ENCODE measurements at regions not wholly inside any gene's neighbourhood (a gene's known extent, or its start where the extent isn't known, plus 50 kb on each side); places are given as distances from the start of the nearest gene placed in this dataset.

DNA sequence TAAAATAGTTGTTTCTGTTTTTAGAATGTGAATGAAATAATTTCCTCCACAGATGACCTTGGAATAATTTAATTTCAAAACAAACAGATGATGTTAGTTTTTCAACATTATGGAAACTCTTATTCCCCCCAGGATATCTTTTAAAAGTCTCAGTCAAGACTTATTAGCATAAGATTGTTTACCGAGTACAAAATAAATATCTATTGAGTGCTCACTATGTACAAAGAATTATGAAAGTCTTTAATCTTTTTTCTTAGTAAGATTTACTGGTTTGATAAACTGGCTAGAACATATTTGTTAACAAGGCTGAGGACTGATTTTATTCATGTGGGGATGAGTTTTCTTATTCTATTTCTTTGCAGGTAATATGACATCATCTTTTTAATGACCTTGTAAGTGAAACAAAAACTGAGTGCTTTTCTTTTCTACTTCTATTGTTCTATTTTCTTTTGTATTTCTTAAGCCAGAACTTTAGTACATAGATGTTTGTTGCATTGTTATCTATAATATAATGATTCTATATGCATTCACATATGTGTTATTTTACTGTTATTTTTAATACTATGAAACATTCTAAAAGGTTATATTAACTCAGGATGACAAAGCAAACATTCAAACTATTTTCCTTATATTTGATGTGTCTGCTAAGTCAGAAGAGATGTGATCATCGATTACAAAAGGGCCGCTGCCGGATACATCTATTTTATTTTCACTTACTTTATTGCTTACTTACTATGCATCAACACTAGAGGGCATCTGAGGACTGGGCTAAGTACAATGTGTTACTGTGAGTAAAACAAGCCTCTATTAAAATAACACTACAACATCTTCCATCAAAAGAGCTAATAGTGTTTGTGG lies 111.0 kb upstream of the ARHGAP42 start:
- TF ChIP-seq, protein P1, sequence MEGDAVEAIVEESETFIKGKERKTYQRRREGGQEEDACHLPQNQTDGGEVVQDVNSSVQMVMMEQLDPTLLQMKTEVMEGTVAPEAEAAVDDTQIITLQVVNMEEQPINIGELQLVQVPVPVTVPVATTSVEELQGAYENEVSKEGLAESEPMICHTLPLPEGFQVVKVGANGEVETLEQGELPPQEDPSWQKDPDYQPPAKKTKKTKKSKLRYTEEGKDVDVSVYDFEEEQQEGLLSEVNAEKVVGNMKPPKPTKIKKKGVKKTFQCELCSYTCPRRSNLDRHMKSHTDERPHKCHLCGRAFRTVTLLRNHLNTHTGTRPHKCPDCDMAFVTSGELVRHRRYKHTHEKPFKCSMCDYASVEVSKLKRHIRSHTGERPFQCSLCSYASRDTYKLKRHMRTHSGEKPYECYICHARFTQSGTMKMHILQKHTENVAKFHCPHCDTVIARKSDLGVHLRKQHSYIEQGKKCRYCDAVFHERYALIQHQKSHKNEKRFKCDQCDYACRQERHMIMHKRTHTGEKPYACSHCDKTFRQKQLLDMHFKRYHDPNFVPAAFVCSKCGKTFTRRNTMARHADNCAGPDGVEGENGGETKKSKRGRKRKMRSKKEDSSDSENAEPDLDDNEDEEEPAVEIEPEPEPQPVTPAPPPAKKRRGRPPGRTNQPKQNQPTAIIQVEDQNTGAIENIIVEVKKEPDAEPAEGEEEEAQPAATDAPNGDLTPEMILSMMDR (IDR thresholded peaks at IDR 0.05; ENCODE audit: unreplicated experiment): peak; percentile 67
- peak; percentile 30 for DNase-seq (ENCODE audit: low spot score)

DNA sequence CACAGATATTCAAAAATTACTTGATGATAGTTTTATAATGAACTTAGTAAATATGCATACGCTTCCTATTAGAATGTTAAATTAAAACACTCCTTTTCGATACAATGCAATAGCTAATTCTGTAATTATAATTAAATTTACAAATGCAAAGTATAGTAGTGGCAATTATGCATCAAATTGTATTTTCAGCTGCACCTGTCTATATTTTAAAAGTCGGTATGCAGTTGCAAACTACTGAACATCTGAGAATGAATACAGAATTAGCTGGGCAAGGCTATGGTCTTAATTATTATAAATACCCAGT lies 110.4 kb upstream of the ARHGAP42 start:
- no peaks in the 10 kb centered on the region for H3K4me1 Mint-ChIP-seq (ENCODE audit: unreplicated experiment)
- no peaks in the 10 kb centered on the region for H3K9me3 Mint-ChIP-seq (ENCODE audit: unreplicated experiment)
- no peaks in the 10 kb centered on the region for H3K36me3 Mint-ChIP-seq (ENCODE audit: low read depth, unreplicated experiment)
- no peak overlapping the region for H3K4me3 Mint-ChIP-seq (ENCODE audit: unreplicated experiment)
- TF ChIP-seq, protein P1 (IDR thresholded peaks at IDR 0.05; ENCODE audit: unreplicated experiment): peak; percentile 14
- no peak for DNase-seq (ENCODE audit: low spot score)
- H3K27ac Mint-ChIP-seq (ENCODE audit: unreplicated experiment): no peak overlapping the region
- no peaks in the 10 kb centered on the region for H3K27me3 Mint-ChIP-seq (ENCODE audit: unreplicated experiment)

More for the DNA sequence above, 111.0 kb upstream of the ARHGAP42 start:
- Mint-ChIP-seq H3K27me3 (ENCODE audit: unreplicated experiment) (no peaks in the 10 kb centered on the region), H3K4me3 (ENCODE audit: unreplicated experiment) (no peak overlapping the region), H3K36me3 (ENCODE audit: low read depth, unreplicated experiment) (no peaks in the 10 kb centered on the region), H3K27ac (ENCODE audit: unreplicated experiment) (no peak overlapping the region), H3K4me1 (ENCODE audit: unreplicated experiment) (no peaks in the 10 kb centered on the region), H3K9me3 (ENCODE audit: unreplicated experiment) (no peaks in the 10 kb centered on the region)

DNA sequence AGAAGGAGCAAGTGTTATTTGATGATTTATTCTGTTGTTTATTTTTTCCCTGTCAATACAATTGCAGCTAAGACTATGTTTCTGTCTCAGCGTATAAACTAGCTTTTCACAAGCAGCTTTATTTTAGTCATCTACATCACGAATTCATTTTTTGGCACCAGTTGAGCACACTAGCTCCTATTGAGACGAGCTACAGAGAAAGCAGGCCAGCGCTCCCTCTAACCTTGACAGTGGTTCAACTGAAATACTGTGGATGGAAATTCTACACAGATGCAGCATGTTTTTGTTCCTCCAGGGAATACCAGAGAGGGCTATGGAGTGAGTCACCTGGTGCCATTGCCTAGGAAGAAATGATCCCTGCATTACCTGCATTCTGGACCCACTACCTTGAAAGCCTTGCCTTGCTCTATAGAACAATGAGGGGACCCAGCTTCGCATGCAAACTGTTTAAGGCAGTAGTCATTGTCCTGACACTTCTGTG lies 108.2 kb upstream of the ARHGAP42 start:
- H3K27me3 Mint-ChIP-seq (ENCODE audit: unreplicated experiment): no peaks in the 10 kb centered on the region
- DNase-seq (ENCODE audit: low spot score): no peak
- no peaks in the 10 kb centered on the region for H3K4me1 Mint-ChIP-seq (ENCODE audit: unreplicated experiment)
- no peak overlapping the region for H3K27ac Mint-ChIP-seq (ENCODE audit: unreplicated experiment)
- H3K9me3 Mint-ChIP-seq (ENCODE audit: unreplicated experiment): no peaks in the 10 kb centered on the region
- H3K36me3 Mint-ChIP-seq (ENCODE audit: low read depth, unreplicated experiment): no peaks in the 10 kb centered on the region
- no peak overlapping the region for H3K4me3 Mint-ChIP-seq (ENCODE audit: unreplicated experiment)
- TF ChIP-seq, protein P1 (IDR thresholded peaks at IDR 0.05; ENCODE audit: unreplicated experiment): no peak

DNA sequence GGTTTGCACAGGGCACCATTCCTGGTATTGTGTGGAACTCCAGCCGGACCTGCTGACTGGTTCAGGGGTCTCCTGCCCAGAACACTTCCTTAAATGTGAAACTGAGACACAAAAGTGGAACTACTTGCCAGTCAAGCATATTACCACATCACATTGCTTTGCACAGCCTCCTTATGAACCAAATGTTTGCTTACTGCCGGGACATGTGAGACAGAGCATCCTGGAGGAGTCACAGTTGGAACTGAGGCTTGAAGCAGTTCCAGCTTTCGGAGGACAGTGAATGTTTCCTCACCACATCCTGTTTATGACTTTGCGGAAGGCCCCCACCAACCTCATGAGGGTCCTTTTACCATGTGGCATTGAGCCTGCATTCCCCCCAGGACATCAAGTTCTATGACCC lies 105.8 kb upstream of the ARHGAP42 start:
- no peaks in the 10 kb centered on the region for H3K4me1 Mint-ChIP-seq (ENCODE audit: unreplicated experiment)
- H3K27ac Mint-ChIP-seq (ENCODE audit: unreplicated experiment): no peak overlapping the region
- no peaks in the 10 kb centered on the region for H3K27me3 Mint-ChIP-seq (ENCODE audit: unreplicated experiment)
- no peak for DNase-seq (ENCODE audit: low spot score)
- no peak overlapping the region for H3K4me3 Mint-ChIP-seq (ENCODE audit: unreplicated experiment)
- TF ChIP-seq, protein P1 (IDR thresholded peaks at IDR 0.05; ENCODE audit: unreplicated experiment): no peak
- no peaks in the 10 kb centered on the region for H3K36me3 Mint-ChIP-seq (ENCODE audit: low read depth, unreplicated experiment)
- no peaks in the 10 kb centered on the region for H3K9me3 Mint-ChIP-seq (ENCODE audit: unreplicated experiment)

DNA sequence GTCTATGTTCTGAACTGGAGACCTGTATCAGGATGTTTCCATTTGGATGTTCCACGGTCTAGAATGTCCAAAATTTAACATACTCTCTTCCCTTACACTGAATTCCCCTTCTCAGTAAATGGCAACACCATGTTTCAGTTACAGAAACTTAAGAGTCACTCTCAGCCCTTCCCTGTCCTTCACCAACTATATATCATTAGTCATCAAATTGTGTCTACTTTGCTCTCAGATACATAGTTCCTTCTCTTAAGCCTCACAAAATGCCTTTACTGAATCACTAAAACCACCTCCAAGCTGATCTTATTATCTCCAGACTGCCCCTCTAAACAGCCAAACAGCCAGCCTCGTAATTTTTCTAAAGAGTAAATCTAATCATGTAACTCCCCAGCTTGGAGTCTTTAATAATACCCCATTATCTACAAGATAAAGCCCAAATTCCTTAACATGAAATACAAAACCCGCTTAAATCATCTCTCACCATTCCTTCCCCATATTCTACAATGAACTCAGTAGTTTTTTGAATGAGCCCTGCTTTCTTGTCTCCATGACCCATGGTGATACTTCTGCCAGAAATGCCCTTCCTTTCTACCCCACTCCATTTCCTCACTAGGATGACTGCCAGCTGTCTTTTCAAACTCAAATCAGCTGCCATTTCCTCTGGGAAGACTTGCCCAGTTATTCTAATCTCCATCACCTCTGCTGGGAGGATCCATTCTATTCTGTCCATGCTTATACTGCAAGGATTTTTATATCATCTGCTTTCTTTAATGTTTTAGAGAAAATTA lies 102.7 kb upstream of the ARHGAP42 start:
- Mint-ChIP-seq H3K27ac (ENCODE audit: unreplicated experiment) (no peak overlapping the region), H3K36me3 (ENCODE audit: low read depth, unreplicated experiment) (no peaks in the 10 kb centered on the region), H3K4me1 (ENCODE audit: unreplicated experiment) (no peaks in the 10 kb centered on the region), H3K4me3 (ENCODE audit: unreplicated experiment) (no peak overlapping the region), H3K27me3 (ENCODE audit: unreplicated experiment) (no peaks in the 10 kb centered on the region), H3K9me3 (ENCODE audit: unreplicated experiment) (no peaks in the 10 kb centered on the region)
- TF ChIP-seq, protein P1 (IDR thresholded peaks at IDR 0.05; ENCODE audit: unreplicated experiment): no peak
- DNase-seq (ENCODE audit: low spot score): no peak

Measured in endothelial cell (in vitro differentiated cells).